ENCODE measurements at regions not wholly inside any gene's neighbourhood (a gene's known extent, or its start where the extent isn't known, plus 50 kb on each side); places are given as distances from the start of the nearest gene placed in this dataset.

- no peak for TF ChIP-seq TCF12 (IDR thresholded peaks at IDR 0.05; ENCODE audit: low read depth, low read length)
- TF ChIP-seq EZH2 (IDR thresholded peaks at IDR 0.05; ENCODE audit: low read depth, low read length, severe bottlenecking) = no peak
- no peak for TF ChIP-seq POLR2A (IDR thresholded peaks at IDR 0.05; ENCODE audit: control extremely low read depth in 1 of 2, low read depth in 2 of 2, low read length in 2 of 2)
- no peak for TF ChIP-seq CTCF (IDR thresholded peaks at IDR 0.05; ENCODE audit: control extremely low read depth in 1 of 3, insufficient read depth in 1 of 3, low read depth in 1 of 3, low read length in 3 of 3)
- no peak for TF ChIP-seq RFX5 (IDR thresholded peaks at IDR 0.05; ENCODE audit: borderline replicate concordance, low read depth, low read length)
- TF ChIP-seq SUZ12 (IDR thresholded peaks at IDR 0.05; ENCODE audit: low read length) = no peak
- no peak for TF ChIP-seq MAFK (IDR thresholded peaks at IDR 0.05; ENCODE audit: low read depth, low read length)
- no peak for TF ChIP-seq BRCA1 (IDR thresholded peaks at IDR 0.05; ENCODE audit: low read depth, low read length)
- TF ChIP-seq NANOG (IDR thresholded peaks at IDR 0.05; ENCODE audit: insufficient read depth, low read depth, low read length, poor library complexity, severe bottlenecking) = no peak
- TF ChIP-seq SP1 (IDR thresholded peaks at IDR 0.05; ENCODE audit: low read depth, low read length) = no peak
These were observed 262.9 kb upstream of the DUSP10 start for GRCh38 chr1:222004784-222005183.

All from H1 (cell line).